ENCODE measurements at regions not wholly inside any gene's neighbourhood (a gene's known extent, or its start where the extent isn't known, plus 50 kb on each side); places are given as distances from the start of the nearest gene placed in this dataset.

GRCh38 chr2:78913257-78913656 is 112.2 kb upstream of the REG3G start:
- Histone ChIP-seq H3K4me3 (no peak overlapping the region), H3K4me1 (no peaks in the 10 kb centered on the region), H3K27ac (no peak overlapping the region), H3K36me3 (no peaks in the 10 kb centered on the region), H3K9me3 (no peaks in the 10 kb centered on the region), H3K27me3 (no peaks in the 10 kb centered on the region)
- intact Hi-C loops (cut with DNase I; ENCODE audit: low total_unique reads): no loop called here
- no peak for DNase-seq (ENCODE audit: low spot score in 2 of 2)
- TF ChIP-seq POLR2AphosphoS5 (IDR thresholded peaks at IDR 0.05): no peak
- no peak for TF ChIP-seq POLR2A (IDR thresholded peaks at IDR 0.05)
- no peak for TF ChIP-seq CTCF (IDR thresholded peaks at IDR 0.05)

- Histone ChIP-seq H3K27me3 (no peaks in the 10 kb centered on the region), H3K9me3 (no peaks in the 10 kb centered on the region), H3K4me1 (no peaks in the 10 kb centered on the region), H3K36me3 (no peaks in the 10 kb centered on the region), H3K27ac (no peak overlapping the region), H3K4me3 (no peak overlapping the region)
- TF ChIP-seq POLR2A (IDR thresholded peaks at IDR 0.05): no peak
- TF ChIP-seq POLR2AphosphoS5 (IDR thresholded peaks at IDR 0.05): no peak
- no peak for TF ChIP-seq CTCF (IDR thresholded peaks at IDR 0.05)
- intact Hi-C loops (cut with DNase I; ENCODE audit: low total_unique reads): no loop called here
- no peak for DNase-seq (ENCODE audit: low spot score in 2 of 2)
Measured at GRCh38 chr2:78925258-78925657, 100.2 kb upstream of the REG3G start.

- DNase-seq (ENCODE audit: low spot score in 2 of 2): no peak
- H3K4me1 ChIP-seq: no peaks in the 10 kb centered on the region
- no peaks in the 10 kb centered on the region for H3K36me3 ChIP-seq
- TF ChIP-seq POLR2AphosphoS5 (IDR thresholded peaks at IDR 0.05) (no peak), POLR2A (IDR thresholded peaks at IDR 0.05) (no peak), CTCF (IDR thresholded peaks at IDR 0.05) (no peak)
- H3K27ac ChIP-seq: no peak overlapping the region
- no peaks in the 10 kb centered on the region for H3K27me3 ChIP-seq
- H3K9me3 ChIP-seq: no peaks in the 10 kb centered on the region
- intact Hi-C loops (cut with DNase I; ENCODE audit: low total_unique reads): no loop called here
- H3K4me3 ChIP-seq: no peak overlapping the region
Measured at GRCh38 chr2:78928502-78928901, 97.0 kb upstream of the REG3G start.

GRCh38 chr2:78940998-78941397 is 84.5 kb upstream of the REG3G start:
- no peaks in the 10 kb centered on the region for H3K9me3 ChIP-seq
- no peak overlapping the region for H3K27ac ChIP-seq
- no peaks in the 10 kb centered on the region for H3K36me3 ChIP-seq
- H3K4me3 ChIP-seq: no peak overlapping the region
- DNase-seq (ENCODE audit: low spot score in 2 of 2): no peak
- intact Hi-C loops (cut with DNase I; ENCODE audit: low total_unique reads): no loop called here
- TF ChIP-seq CTCF (IDR thresholded peaks at IDR 0.05): no peak
- no peak for TF ChIP-seq POLR2AphosphoS5 (IDR thresholded peaks at IDR 0.05)
- no peak for TF ChIP-seq POLR2A (IDR thresholded peaks at IDR 0.05)
- H3K27me3 ChIP-seq: no peaks in the 10 kb centered on the region
- no peaks in the 10 kb centered on the region for H3K4me1 ChIP-seq

- TF ChIP-seq POLR2AphosphoS5 (IDR thresholded peaks at IDR 0.05): no peak
- TF ChIP-seq POLR2A (IDR thresholded peaks at IDR 0.05): no peak
- TF ChIP-seq CTCF (IDR thresholded peaks at IDR 0.05): no peak
- intact Hi-C loops (cut with DNase I; ENCODE audit: low total_unique reads): no loop called here
Measured at GRCh38 chr2:78941751-78942150, 83.8 kb upstream of the REG3G start.

More at GRCh38 chr2:78941751-78942150, 83.8 kb upstream of the REG3G start:
- DNase-seq (ENCODE audit: low spot score in 2 of 2): no peak
- Histone ChIP-seq H3K36me3 (no peaks in the 10 kb centered on the region), H3K9me3 (no peaks in the 10 kb centered on the region), H3K27ac (no peak overlapping the region), H3K4me1 (no peaks in the 10 kb centered on the region), H3K27me3 (no peaks in the 10 kb centered on the region), H3K4me3 (no peak overlapping the region)
